ENCODE measurements at regions not wholly inside any gene's neighbourhood (a gene's known extent, or its start where the extent isn't known, plus 50 kb on each side); places are given as distances from the start of the nearest gene placed in this dataset.

GRCh38 chr10:33477291-33478088, 143.0 kb upstream of the NRP1 start:
- no peak overlapping the region for H3K4me3 ChIP-seq (ENCODE audit: control extremely low read depth in 1 of 5, extremely low read depth in 1 of 5, insufficient read depth in 1 of 5, low read depth in 2 of 5, low read length in 4 of 5)
- DNase-seq = no peak
- no peak overlapping the region for H3K27ac ChIP-seq (ENCODE audit: low read length in 2 of 2)
- no peaks in the 10 kb centered on the region for H3K4me1 Mint-ChIP-seq
- no peaks in the 10 kb centered on the region for H3K79me2 ChIP-seq (ENCODE audit: control insufficient read depth, insufficient read depth, low read length)
- H3K27me3 ChIP-seq (replicated peaks in 1 of 4; ENCODE audit: control extremely low read depth in 1 of 4, control insufficient read depth in 3 of 4, insufficient read depth in 4 of 4, low read length in 3 of 4) = no peaks in the 10 kb centered on the region
- ChIA-PET POLR2A (no interaction called here), CTCF (no interaction called here)
- TF ChIP-seq EZH2 (IDR thresholded peaks at IDR 0.05; ENCODE audit: borderline replicate concordance, insufficient read depth, low read depth, low read length, poor library complexity, severe bottlenecking) = no peak
- no peak for TF ChIP-seq CTCF (IDR thresholded peaks at IDR 0.05)
- H3K9ac ChIP-seq (ENCODE audit: low read length) = no peak overlapping the region
- H3K27me3 Mint-ChIP-seq = no peaks in the 10 kb centered on the region
- no peaks in the 10 kb centered on the region for H3K36me3 ChIP-seq (replicated peaks in 1 of 2; ENCODE audit: control extremely low read depth in 1 of 2, control insufficient read depth in 1 of 2, extremely low read depth in 1 of 2, insufficient read depth in 2 of 2, low read length in 1 of 2)
- no peaks in the 10 kb centered on the region for H3K4me1 ChIP-seq (ENCODE audit: control insufficient read depth in 2 of 2, insufficient read depth in 2 of 2, low read length in 2 of 2)
- ATAC-seq (ENCODE audit: low read depth) = no peak
- no peak overlapping the region for H3K4me3 Mint-ChIP-seq
- no peak overlapping the region for H3K4me2 ChIP-seq (replicated peaks; ENCODE audit: low read depth, low read length, poor library complexity, severe bottlenecking)
- no peaks in the 10 kb centered on the region for H4K20me1 ChIP-seq (ENCODE audit: control insufficient read depth, insufficient read depth, low read length, poor library complexity, severe bottlenecking)
- H2AFZ ChIP-seq (ENCODE audit: insufficient read depth, low read depth, low read length, poor library complexity, severe bottlenecking) = no peak overlapping the region
- WGBS (ENCODE audit: insufficient coverage) = 80% methylated on average over 4 of the region's 7 CpGs
- no peaks in the 10 kb centered on the region for H3K9me3 Mint-ChIP-seq (ENCODE audit: insufficient read depth)
- peaks cover 0 to 7% (median 0%) of the 10 kb centered on the region in 3 donors for H3K9me3 ChIP-seq (ENCODE audit: control extremely low read depth in 1 of 3, control insufficient read depth in 2 of 3, insufficient read depth in 1 of 3, low read length in 2 of 3)
- intact Hi-C loops (cut with micrococcal nuclease) = no loop called here
- no peak overlapping the region for H3K27ac Mint-ChIP-seq

GRCh38 chr10:33476757-33477273, 142.3 kb upstream of the NRP1 start:
- WGBS (ENCODE audit: insufficient coverage) = 94% methylated on average over 10 of the region's 13 CpGs
- intact Hi-C loops (cut with micrococcal nuclease) = no loop called here

More at GRCh38 chr10:33476757-33477273, 142.3 kb upstream of the NRP1 start:
- Histone ChIP-seq H3K4me2 (replicated peaks; ENCODE audit: low read depth, low read length, poor library complexity, severe bottlenecking) (no peak overlapping the region), H3K4me3 (ENCODE audit: control extremely low read depth in 1 of 5, extremely low read depth in 1 of 5, insufficient read depth in 1 of 5, low read depth in 2 of 5, low read length in 4 of 5) (no peak overlapping the region), H3K9ac (ENCODE audit: low read length) (no peak overlapping the region), H3K79me2 (ENCODE audit: control insufficient read depth, insufficient read depth, low read length) (no peaks in the 10 kb centered on the region), H3K4me1 (ENCODE audit: control insufficient read depth in 2 of 2, insufficient read depth in 2 of 2, low read length in 2 of 2) (no peaks in the 10 kb centered on the region), H4K20me1 (ENCODE audit: control insufficient read depth, insufficient read depth, low read length, poor library complexity, severe bottlenecking) (no peaks in the 10 kb centered on the region), H3K27me3 (replicated peaks in 1 of 4; ENCODE audit: control extremely low read depth in 1 of 4, control insufficient read depth in 3 of 4, insufficient read depth in 4 of 4, low read length in 3 of 4) (no peaks in the 10 kb centered on the region), H3K9me3 (ENCODE audit: control extremely low read depth in 1 of 3, control insufficient read depth in 2 of 3, insufficient read depth in 1 of 3, low read length in 2 of 3) (peaks cover 0 to 7% (median 0%) of the 10 kb centered on the region in 3 donors), H3K27ac (ENCODE audit: low read length in 2 of 2) (no peak overlapping the region), H2AFZ (ENCODE audit: insufficient read depth, low read depth, low read length, poor library complexity, severe bottlenecking) (no peak overlapping the region), H3K36me3 (replicated peaks in 1 of 2; ENCODE audit: control extremely low read depth in 1 of 2, control insufficient read depth in 1 of 2, extremely low read depth in 1 of 2, insufficient read depth in 2 of 2, low read length in 1 of 2) (no peaks in the 10 kb centered on the region)
- H3K4me3 Mint-ChIP-seq = no peak overlapping the region
- POLR2A ChIA-PET = no interaction called here
- ATAC-seq (ENCODE audit: low read depth) (no peak), DNase-seq (no peak)
- no peak overlapping the region for H3K27ac Mint-ChIP-seq
- no peaks in the 10 kb centered on the region for H3K9me3 Mint-ChIP-seq (ENCODE audit: insufficient read depth)
- TF ChIP-seq EZH2 (IDR thresholded peaks at IDR 0.05; ENCODE audit: borderline replicate concordance, insufficient read depth, low read depth, low read length, poor library complexity, severe bottlenecking) (no peak), CTCF (IDR thresholded peaks at IDR 0.05) (no peak)
- CTCF ChIA-PET = no interaction called here
- no peaks in the 10 kb centered on the region for H3K4me1 Mint-ChIP-seq
- H3K27me3 Mint-ChIP-seq = no peaks in the 10 kb centered on the region

Measured in B cell (primary cell).